GM19463 (cell line): ENCODE measurements at regions not wholly inside any gene's neighbourhood (a gene's known extent, or its start where the extent isn't known, plus 50 kb on each side); places are given as distances from the start of the nearest gene placed in this dataset.
"Not testable (repeated sequence)": the region's sequence is repeated elsewhere in the genome, so short reads cannot be mapped to it uniquely, and the experiment has no call there.

Source experiments
- ATAC-seq: cut with Tn5 transposase; IDR thresholded peaks from one replicate; pipeline ENCODE4 v1.9.1; 2021; ENCODE audit warnings: mild to moderate bottlenecking, moderate library complexity; ENCODE audit not compliant: unreplicated experiment

GRCh38 chr6:11457422-11457821, 80.1 kb upstream of the TMEM170B start:
- ATAC-seq, result not testable (repeated sequence)

- not testable (repeated sequence) for ATAC-seq
These were observed 85.4 kb upstream of the TMEM170B start for GRCh38 chr6:11452106-11452505.

GRCh38 chr6:11450037-11450436, 87.5 kb upstream of the TMEM170B start:
- ATAC-seq, result no peak

- ATAC-seq, result no peak
These were observed 88.1 kb upstream of the TMEM170B start for GRCh38 chr6:11449408-11449807.

- ATAC-seq, result no peak
These were observed 89.5 kb upstream of the TMEM170B start for GRCh38 chr6:11448038-11448437.

- ATAC-seq, result no peak
These were observed 90.3 kb upstream of the TMEM170B start for GRCh38 chr6:11447265-11447664.

GRCh38 chr6:11445146-11445545, 92.4 kb upstream of the TMEM170B start:
- ATAC-seq, result no peak

GRCh38 chr6:11443125-11443524, 94.4 kb upstream of the TMEM170B start:
- not testable (repeated sequence) for ATAC-seq

- no peak for ATAC-seq
These were observed 95.1 kb upstream of the TMEM170B start for GRCh38 chr6:11442495-11442894.

GRCh38 chr6:11439876-11440275, 97.7 kb upstream of the TMEM170B start:
- ATAC-seq, result no peak

GRCh38 chr6:11439017-11439420, 98.5 kb upstream of the TMEM170B start:
- ATAC-seq, result no peak

- no peak for ATAC-seq
These were observed 99.6 kb upstream of the TMEM170B start for GRCh38 chr6:11437824-11438459.

- ATAC-seq, result no peak
These were observed 100.9 kb upstream of the TMEM170B start for GRCh38 chr6:11436508-11437096.

- ATAC-seq, result no peak
These were observed 102.8 kb upstream of the TMEM170B start for GRCh38 chr6:11434565-11435326.

- no peak for ATAC-seq
These were observed 103.7 kb upstream of the TMEM170B start for GRCh38 chr6:11433860-11434259.

- ATAC-seq, result no peak
These were observed 104.7 kb upstream of the TMEM170B start for GRCh38 chr6:11432713-11433450.

GRCh38 chr6:11432091-11432490, 105.5 kb upstream of the TMEM170B start:
- no peak for ATAC-seq

GRCh38 chr6:11431455-11431937, 106.1 kb upstream of the TMEM170B start:
- no peak for ATAC-seq

GRCh38 chr6:11430036-11430435, 107.5 kb upstream of the TMEM170B start:
- ATAC-seq, result no peak

- ATAC-seq, result no peak
These were observed 108.0 kb upstream of the TMEM170B start for GRCh38 chr6:11429577-11429976.

GRCh38 chr6:11428895-11429294, 108.7 kb upstream of the TMEM170B start:
- peak; percentile 77 for ATAC-seq
